Adrenal gland (tissue), 9 donors: ENCODE measurements at regions not wholly inside any gene's neighbourhood (a gene's known extent, or its start where the extent isn't known, plus 50 kb on each side); places are given as distances from the start of the nearest gene placed in this dataset.
"Not testable (repeated sequence)": the region's sequence is repeated elsewhere in the genome, so short reads cannot be mapped to it uniquely, and the experiment has no call there.

ENCODE experiments used
- DNase-seq, 7 donors: peaks; one replicate each; pipeline ENCODE4 v3.0.0-alpha.2; 2019 to 2020
- H3K27ac ChIP-seq, 5 donors: fragments of 200-600 bp; sonication (generic) in 4 of 5; 1 replicate in 3 of 5; 2 replicates in 2 of 5; pipeline versions ENCODE4 v1.5.1 to v1.8.0; 2016 to 2020; ENCODE audit warnings: mild to moderate bottlenecking in 1 of 5
- H3K27me3 ChIP-seq: fragments of 200-600 bp; 2 replicates; pipeline ENCODE4 v1.8.0; 2021
- H3K36me3 ChIP-seq, 2 donors: fragments of 200-600 bp; replicated peaks in 1 of 2; 1 replicate in 1 of 2; 2 replicates in 1 of 2; pipeline versions ENCODE4 v1.5.1 to v1.8.0; 2018 to 2022
- H3K4me1 ChIP-seq, 2 donors: fragments of 200-600 bp; replicated peaks in 1 of 2; 1 replicate in 1 of 2; 2 replicates in 1 of 2; pipeline versions ENCODE4 v1.5.1 to v1.8.0; 2018 to 2021
- H3K4me3 ChIP-seq, 4 donors: fragments of 200-600 bp; sonication (generic) in 3 of 4; one replicate each; pipeline ENCODE4 v1.5.1; 2016 to 2018
- H3K9me3 ChIP-seq, 3 donors: fragments of 200-600 bp; sonication (generic) in 1 of 3; replicated peaks in 1 of 3; 1 replicate in 2 of 3; 2 replicates in 1 of 3; pipeline versions ENCODE4 v1.5.1 to v1.8.0; 2016 to 2021
- CTCF ChIP-seq, 6 experiments: fragments of 450-650 bp in 4 of 6; fragments of 200-600 bp in 2 of 6; sonication (generic) in 1 of 6; IDR thresholded peaks; 1 replicate in 5 of 6; 2 replicates in 1 of 6; pipeline versions ENCODE4 v1.5.1 to v1.8.0; 2016 to 2021; ENCODE audit warnings: antibody characterized with exemption in 6 of 6, mild to moderate bottlenecking in 2 of 6, moderate library complexity in 1 of 6
- POLR2A ChIP-seq, 2 donors: fragments of 450-650 bp; IDR thresholded peaks; one replicate each; pipeline ENCODE4 v1.6.1; 2017; ENCODE audit warnings: antibody characterized with exemption in 2 of 2, mild to moderate bottlenecking in 2 of 2, moderate library complexity in 1 of 2
- WGBS, 4 donors: extraction: QIAGEN DNeasy Blood & Tissue Kit in 2 of 4; methylation state at CpG; one replicate each; pipeline versions ENCODE4 v1.1.5 to v1.1.7; 2013 to 2017; 5-methylcytosine and 5-hydroxymethylcytosine counted together
- intact Hi-C, 2 donors: fragments of 100-400 bp; cut with DNase I; formaldehyde crosslinking; loops; one replicate each; pipeline versions ENCODE4 v1.14.1 to v1.15.0; 2022 to 2023
- donor health status: healthy with polysubstance abuse.
- donor health status: Bipolar disorder and iron deficiency.
- donor health status: DM: yes; HTN: yes; CAD: no.
- donor health status: DM: no; HTN: no; CAD: no.
- donor health status: DM: no; HTN: no; CAD: no.

DNA sequence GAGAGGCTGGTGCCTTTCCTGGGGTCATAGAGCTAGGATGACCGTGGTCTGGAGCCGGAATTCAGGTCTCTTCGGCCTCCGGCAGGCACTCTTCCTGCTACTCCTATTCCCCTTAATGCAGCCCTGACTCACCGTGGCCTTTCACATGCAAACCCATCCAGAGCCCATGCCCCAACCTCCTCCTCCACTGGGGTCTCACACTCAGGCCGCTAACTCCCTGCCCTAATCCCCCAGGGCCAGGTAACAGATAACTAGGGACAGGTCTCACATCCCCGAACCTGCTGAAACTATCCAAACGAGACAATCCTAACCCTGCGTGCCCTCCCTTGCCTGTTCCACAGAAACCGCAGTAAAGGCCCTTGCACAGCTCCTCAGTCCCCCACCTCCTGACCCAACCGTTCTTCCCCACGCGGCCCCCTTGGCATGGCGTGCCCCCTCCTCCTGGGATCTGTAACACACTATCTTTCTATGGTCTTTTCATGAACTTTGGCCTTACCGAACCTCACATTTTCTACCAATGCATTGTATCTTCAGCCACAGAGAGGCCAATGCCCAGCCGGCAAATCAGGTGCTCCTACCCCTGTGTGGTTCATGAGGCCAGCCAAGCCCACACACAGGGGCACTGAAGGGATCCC is 245.4 kb upstream of the EXOC2 start:
- WGBS, 4 donors, result 81 to 87% (median 85%) methylated on average over 16 of the region's 16 CpGs
- Histone ChIP-seq H3K27ac (no peak overlapping the region), H3K36me3 (no peaks in the 10 kb centered on the region), H3K4me1 (no peaks in the 10 kb centered on the region), H3K27me3 (no peaks in the 10 kb centered on the region), H3K4me3 (no peak overlapping the region), H3K9me3 (no peaks in the 10 kb centered on the region)
- DNase-seq, result no peak
- intact Hi-C loops, result no loop called here
- TF ChIP-seq POLR2A (IDR thresholded peaks at IDR 0.05) (no peak), CTCF (IDR thresholded peaks at IDR 0.05) (no peak)

DNA sequence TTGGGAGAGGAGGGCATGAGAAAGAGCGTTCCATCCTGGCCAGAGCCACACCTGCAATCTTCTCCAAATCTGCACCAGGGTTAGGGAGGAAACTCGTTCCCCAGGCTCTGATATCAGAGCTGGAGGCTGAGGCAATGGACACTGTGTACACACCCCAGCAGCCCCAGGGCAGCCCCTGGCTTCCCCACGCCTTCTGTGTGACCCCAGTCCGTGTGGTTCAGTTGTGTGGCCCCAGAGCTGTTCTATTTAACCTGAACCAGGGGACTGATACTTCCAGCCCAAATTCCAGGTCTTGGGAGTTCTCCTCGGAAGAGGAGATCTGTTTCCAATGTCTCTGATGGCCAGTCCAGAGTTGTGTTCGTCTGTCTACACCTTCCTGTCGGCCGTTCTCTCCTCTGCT is 242.6 kb upstream of the EXOC2 start:
- no peaks in the 10 kb centered on the region for H3K27me3 ChIP-seq
- intact Hi-C loops, result no loop called here
- no peak overlapping the region for H3K27ac ChIP-seq
- H3K36me3 ChIP-seq, result no peaks in the 10 kb centered on the region
- no peaks in the 10 kb centered on the region for H3K9me3 ChIP-seq
- no peaks in the 10 kb centered on the region for H3K4me1 ChIP-seq
- H3K4me3 ChIP-seq, result no peak overlapping the region
- WGBS, 4 donors, result 56 to 64% (median 59%) methylated on average over 8 of the region's 8 CpGs
- no peak for TF ChIP-seq CTCF (IDR thresholded peaks at IDR 0.05)
- TF ChIP-seq POLR2A (IDR thresholded peaks at IDR 0.05), result no peak
- no peak for DNase-seq

DNA sequence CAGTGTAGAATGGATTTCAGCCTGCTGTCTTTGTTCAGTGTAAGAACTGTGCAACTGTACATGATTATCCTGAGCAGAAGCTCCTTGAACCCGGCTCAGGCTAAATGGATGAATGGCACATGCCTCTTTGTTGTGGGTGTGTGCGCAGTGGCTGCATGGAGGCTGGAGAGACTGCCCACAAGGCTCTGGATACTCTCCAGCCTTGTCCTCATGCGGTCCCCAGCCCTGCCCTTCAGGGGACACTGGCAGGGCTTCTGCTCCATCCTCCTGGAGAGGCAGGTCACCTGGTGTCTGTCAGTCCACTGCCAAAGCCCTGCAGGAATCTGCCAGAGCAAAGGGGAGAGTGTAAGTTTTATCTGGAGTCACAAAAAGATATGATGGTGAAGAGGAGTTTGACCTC is 241.7 kb upstream of the EXOC2 start:
- H3K27me3 ChIP-seq, result no peaks in the 10 kb centered on the region
- TF ChIP-seq POLR2A (IDR thresholded peaks at IDR 0.05) (no peak), CTCF (IDR thresholded peaks at IDR 0.05) (no peak)
- H3K9me3 ChIP-seq, result no peaks in the 10 kb centered on the region
- H3K4me1 ChIP-seq, result no peaks in the 10 kb centered on the region
- H3K36me3 ChIP-seq, result no peaks in the 10 kb centered on the region
- H3K27ac ChIP-seq, result no peak overlapping the region
- DNase-seq, result no peak
- 75 to 88% (median 78%) methylated on average over 3 of the region's 3 CpGs for WGBS, 4 donors
- H3K4me3 ChIP-seq, result no peak overlapping the region
- intact Hi-C loops, result no loop called here

DNA sequence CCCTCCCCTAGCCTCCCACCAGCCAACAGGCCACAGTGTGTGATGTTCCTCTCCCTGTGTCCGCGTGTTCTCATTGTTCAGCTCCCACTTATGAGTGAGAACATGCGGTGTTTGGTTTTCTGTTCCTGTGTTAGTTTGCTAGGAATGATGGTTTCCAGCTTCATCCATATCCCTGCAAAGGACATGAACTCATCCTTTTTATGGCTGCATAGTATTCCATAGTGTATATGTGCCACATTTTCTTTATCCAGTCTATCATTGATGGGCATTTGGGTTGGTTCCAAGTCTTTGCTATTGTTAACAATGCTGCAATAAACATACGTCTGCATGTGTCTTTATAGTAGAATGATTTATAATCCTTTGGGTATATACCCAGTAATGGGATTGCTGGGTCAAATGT is 239.0 kb upstream of the EXOC2 start:
- DNase-seq, H3K27ac ChIP-seq, H3K27me3 ChIP-seq, H3K9me3 ChIP-seq, H3K36me3 ChIP-seq, H3K4me3 ChIP-seq, intact Hi-C loops, H3K4me1 ChIP-seq: not testable (repeated sequence)
- 85 to 89% (median 87%) methylated on average over 4 of the region's 4 CpGs for WGBS, 4 donors

DNA sequence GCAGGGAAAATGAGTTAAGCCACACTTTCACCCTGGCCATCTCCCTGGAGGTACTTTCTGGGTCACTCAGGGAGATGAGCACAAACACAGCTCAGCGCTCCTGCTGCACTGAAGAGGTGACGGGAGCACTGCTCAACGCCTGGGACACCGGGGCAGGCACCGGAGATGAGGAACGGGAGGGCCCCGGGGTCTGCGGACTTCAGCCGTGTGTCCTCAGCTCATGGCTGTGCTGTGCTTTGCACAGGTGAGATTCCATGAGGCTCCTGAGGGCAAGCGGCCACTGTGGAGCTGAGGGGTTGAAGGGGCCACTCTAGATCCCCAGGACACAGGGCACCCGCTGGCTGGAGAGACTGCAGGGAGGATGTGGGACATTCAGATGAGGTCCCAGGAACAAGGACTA is 234.2 kb upstream of the EXOC2 start:
- no peaks in the 10 kb centered on the region for H3K9me3 ChIP-seq
- no peak overlapping the region for H3K27ac ChIP-seq
- H3K4me1 ChIP-seq, result no peaks in the 10 kb centered on the region
- DNase-seq, result no peak
- 74 to 93% (median 89%) methylated on average over 2 to 11 of the region's 11 CpGs for WGBS, 4 donors
- intact Hi-C loops, result no loop called here
- H3K36me3 ChIP-seq, result no peaks in the 10 kb centered on the region
- H3K4me3 ChIP-seq, result no peak overlapping the region
- TF ChIP-seq CTCF (IDR thresholded peaks at IDR 0.05) (no peak), POLR2A (IDR thresholded peaks at IDR 0.05) (no peak)
- no peaks in the 10 kb centered on the region for H3K27me3 ChIP-seq
